NCI-H1105 treated with DMSO at 0.1 percent for 48 hours (cell line): ENCODE measurements at regions not wholly inside any gene's neighbourhood (a gene's known extent, or its start where the extent isn't known, plus 50 kb on each side); places are given as distances from the start of the nearest gene placed in this dataset.
A peak's percentile ranks its signal among the peaks of the same experiment; 100 is the strongest.

Source experiments
- DNase-seq: peaks from one replicate; lab custom pipeline; 2025; lab: John Stamatoyannopoulos, UW

DNA sequence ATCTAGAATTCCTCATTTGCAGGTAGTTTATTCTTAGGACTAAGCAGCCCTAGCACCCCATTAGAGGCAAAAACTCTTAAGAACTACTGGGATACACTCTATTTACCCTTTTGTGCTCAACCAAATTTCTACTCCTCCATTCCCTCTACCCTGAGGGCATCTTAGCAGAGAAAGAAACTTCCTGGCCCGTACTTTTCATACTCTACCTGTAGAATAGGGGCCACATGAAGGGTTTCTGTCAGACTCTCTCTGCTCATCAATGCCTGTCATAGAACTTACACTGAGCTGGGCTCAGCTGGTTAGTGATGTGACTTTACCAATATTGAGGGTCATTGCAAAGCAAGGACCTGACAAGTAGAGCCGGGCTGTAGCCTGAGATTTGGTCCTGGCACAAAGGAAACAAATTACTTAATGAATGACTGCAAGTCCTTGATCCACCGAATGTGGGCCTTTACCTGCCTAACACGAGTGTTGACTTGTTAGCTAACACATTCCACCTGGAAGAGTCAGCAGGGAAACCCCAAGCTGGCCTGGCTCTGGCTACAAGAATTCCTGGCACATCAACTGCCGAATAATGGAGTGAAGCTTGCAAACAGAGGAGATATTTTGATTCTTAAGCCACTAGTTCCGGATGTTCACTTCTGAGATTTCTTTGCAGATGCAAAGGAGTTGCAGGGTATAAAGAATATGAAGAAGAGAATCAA lies 280.5 kb upstream of the JAG1 start:
- DNase-seq = no peak

DNA sequence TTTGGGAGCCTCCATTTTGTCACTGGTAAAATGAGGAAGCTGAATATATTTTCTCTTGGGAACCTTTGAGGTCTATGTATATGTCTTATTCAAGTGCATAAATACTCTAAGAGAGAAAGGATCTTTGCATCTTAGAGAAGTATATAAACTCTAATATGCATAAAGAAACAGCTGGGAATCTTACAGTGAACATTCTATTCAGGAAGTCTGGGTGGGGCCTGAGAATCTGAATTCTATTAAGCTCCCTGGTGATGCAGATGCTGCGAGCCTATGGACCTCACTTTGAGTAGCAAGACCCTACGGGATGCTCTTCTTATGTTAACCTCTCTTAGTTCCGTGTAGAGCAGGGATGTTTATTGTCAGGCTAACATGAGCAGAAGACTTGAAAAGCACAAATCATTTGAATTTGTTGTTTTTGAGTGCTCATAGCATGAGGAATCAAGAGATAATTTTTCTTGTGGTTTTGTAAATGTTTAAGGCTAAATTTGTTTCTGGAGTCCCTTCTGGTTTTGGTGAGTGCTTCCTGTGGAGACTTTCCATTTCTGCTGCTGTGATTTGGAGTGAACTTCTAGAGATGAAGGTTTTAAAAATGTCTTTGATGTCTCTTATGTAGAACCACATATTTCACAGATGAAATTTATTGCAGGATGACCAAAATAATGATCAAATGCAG lies 281.2 kb upstream of the JAG1 start:
- no peak for DNase-seq

DNA sequence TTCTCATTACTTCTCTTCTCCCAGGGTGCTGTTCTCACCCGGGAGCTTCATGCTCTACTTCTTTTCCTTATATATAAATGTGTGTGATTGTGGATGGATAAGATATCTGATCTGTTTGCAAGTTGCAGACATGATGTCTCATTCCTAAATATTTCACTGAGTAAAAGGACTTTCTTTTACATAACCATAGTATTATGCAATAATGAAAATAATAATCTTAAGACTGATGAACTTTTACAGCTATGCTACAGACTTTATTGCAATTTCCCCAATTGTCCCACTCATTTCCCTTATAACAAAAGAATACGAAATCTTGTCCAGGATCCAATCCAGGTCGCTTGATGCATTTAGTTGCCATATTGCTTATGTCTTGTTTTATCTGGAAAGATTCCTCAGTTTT lies 284.5 kb upstream of the JAG1 start:
- no peak for DNase-seq

DNA sequence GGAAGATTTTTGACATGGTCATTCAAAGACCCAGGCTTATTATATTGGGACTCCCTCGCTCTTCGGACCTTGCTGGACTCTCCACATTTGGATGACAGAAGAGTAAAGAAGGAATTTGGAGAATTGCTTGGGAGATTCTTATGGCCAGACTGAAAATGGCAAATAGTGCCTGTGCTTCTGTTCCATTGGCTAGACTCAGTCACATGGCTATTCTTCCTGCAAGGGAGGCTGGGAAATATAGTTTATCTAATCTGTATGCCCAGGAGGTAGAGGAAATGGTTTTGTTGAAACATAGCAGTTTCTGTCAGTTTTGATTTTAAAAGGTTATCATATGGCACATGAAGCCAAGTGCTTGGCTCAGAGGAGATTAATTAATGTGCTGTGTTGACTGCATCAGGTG lies 286.6 kb upstream of the JAG1 start:
- DNase-seq = no peak

DNA sequence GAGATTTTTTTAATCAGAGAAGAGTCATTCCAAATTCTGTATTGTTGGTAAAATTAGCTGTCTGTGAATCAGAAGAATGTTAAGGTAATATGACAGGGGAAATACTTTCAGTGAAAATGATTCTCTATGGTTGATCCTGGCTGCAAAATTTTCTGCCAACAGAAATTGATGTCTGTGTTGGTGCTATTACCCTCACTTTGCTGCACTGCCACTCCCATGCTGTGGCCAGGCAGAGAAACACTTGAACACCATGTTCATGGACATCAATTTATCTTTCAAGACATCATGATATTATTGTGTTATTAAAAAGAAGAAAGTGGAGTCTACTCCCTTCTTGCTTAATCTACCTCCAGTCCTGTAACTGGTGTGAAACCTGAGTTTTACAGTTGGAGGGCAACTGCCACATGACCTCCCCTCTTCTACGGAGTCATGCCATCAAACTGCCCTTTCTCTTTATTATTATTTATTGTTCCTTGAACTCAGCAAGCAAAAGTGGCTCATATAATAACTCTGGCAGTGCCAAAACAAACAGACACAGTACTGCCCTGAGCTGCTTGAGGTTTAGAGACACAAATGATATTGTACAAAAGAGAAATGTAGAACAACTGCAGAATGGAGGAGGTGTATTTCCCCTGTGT lies 288.0 kb upstream of the JAG1 start:
- peak; percentile 78 for DNase-seq

DNA sequence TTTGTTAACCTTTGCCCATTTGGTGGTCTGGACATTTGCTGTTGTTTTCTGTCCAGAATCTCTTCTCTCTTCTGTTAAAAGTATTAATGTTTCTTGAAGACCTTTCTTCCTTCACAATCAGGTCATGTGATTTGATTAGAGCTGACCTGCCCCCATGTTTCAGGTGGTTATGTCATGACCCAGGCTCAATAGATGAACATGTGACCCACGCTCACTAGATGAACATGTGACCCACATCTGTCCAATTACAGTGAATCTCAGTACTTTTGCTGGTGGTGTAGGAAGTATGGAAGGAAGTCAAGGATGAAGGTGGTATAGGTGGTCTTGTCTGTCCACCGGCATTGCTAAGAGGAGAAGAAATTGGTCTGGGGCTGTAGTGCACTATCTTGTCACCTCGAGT lies 289.1 kb upstream of the JAG1 start:
- DNase-seq = no peak

DNA sequence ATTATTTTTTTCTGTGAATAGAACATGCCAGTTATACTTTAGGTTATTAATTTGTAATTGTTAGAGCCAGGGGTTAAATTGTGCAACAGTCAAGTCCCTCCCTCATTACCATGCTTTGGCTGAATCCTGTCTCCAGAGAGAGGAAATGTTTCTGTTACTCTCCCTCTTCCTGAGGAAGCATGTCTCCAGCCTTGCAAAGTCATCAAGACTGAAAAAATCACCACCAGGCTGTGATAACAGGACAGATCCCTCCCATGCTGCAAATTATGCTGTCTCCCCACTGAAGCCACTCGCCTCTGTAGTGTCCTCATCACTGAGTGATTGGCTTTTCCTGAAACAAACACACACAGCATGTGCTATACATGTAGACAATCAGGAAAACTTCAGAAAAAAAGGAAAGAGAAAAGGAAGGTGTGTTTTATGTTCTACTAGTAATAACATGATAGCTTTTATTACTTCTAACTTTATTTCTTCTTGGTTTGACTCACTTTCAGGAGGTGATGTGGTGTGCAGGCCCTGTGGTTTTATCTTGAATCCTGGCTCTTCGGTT lies 290.0 kb upstream of the JAG1 start:
- no peak for DNase-seq

DNA sequence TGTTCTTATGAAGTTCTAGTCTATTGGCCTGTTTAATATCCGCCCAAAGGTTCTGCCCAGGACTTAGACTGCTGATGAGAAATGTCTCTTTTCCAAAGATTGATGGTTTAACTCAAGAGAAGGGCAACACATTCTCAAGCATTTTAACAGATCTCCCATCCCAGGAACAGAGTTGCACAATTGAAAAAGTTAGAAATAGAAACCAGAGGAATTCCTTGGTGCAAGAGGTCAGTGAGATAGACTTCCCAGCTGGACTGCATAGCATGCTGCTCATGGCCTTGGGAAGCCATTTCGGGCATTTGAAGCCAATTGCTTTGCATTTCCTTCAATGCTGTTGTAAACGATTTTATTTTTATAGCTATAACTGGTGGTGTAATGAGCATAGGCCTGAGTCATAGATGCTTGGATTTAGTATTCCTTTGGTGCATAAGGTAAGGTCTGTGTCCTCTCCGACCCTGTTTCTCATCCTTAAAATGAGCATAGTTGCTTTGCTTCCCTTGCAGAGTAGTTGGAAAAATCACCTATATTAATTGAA lies 292.2 kb upstream of the JAG1 start:
- no peak for DNase-seq

DNA sequence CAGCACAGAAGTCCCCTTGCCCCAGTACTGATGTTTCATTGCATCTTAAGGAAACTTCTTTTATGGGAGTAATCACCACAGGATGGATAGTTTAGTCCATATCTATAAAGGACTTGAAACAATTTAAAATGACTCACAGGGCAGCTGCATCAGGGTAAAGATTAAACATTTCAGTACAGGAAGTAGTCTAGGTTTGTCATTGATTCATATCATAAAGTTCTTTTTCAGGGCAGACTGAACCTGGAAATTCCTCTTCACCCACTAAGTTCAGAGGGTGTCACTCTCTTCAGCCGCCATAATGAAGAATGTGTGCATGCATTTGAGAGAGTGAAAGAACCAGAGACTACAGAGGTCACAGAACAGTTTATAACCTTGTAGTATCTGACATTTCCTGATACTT lies 296.3 kb upstream of the JAG1 start:
- DNase-seq = no peak

DNA sequence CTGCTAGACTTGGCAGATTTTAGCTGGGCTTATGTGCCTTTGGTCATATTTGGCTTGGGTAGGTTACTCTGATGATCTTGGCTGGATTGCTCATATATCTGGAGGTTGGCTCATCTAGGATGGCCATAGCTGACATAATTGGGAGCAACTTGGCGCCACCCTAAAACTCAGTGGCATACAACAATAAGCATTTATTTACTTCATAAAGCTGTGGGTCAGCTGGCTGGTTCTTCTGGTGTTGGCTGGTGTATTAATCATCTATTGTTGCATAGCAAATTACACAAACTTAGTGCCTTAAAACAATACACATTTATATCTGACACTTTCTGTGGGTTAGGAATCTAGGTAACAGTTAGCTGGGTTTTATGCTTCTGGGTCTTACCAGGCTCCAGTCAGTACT lies 297.3 kb upstream of the JAG1 start:
- DNase-seq = no peak

DNA sequence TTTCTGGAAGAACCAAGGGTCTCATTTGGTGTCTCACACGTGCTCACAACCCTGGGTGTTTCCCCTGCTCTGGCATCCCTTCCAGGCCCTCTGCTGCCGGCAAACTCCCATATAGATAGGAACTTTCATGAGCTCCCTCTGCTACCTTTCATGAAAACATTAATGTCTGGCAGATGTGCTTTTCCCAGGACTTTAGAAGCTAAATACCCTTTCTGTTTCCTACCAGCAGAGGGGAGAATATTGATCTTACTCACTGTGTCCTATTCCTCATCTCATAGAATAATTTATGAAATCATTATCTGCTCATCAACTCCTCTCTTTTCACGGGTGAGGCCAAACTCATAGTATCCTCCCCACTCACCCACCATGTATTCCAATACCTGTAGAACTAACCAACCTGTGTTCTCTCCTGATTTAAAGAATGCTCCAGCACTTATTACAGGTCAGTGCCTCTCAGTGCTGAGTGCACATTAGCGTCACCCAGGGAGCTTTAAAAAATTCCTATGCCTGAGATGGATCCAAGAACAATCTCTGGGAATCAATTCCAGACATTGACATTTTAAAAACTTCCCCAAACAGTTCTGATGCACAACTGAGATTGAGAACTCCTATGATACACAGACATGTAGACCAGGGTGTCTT lies 298.5 kb upstream of the JAG1 start:
- DNase-seq = no peak

DNA sequence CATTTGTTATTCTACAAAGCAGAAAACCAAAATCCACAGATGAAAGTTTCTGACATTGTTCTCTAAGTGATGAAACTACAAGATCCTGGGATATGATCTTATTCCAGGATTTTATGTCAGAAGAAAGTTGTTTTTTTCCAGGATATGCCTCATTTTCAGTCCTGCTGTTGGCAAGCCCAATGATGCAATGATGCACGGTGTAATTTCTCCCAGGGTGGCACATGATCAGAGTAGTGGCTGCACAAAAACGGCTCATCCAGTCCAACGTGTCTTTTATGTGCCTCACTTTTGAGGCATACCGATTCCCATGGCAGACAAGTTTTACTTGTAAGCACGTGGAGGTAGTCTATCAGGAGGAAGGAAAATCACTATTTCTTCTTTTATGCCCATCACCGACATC lies 302.3 kb upstream of the JAG1 start:
- no peak for DNase-seq

DNA sequence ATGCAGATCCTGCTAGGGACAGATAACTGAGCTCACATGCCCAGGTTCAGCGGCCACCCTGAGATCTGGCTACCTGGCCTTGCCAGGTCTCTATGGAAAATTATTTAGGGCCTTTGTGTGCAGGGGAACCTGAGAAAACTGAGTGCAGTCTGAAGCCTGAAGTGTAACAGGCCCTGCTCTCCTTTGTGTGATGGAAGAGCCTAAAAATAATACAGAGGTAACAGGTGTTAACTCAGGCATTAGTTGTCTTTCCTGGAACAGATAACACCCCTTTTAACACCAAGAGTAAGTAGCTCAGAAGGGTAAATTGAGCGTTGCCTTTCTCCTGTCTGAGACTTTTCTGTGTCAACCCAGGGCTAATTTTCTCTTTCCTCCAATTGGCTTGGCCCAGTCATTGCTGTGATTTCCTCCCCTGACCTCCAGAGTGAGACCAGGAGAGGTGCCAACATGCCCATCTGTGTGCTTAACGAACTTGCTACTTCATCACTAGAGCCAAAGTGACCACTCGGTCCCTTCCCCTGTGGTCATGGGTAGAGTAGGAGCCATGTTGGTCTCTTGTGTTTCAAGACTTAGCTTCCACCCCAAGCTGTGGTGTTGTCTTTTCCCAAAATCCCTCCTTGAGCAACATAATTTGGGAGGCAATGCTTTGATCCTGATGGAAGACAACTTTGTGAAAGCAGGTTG lies 304.4 kb upstream of the JAG1 start:
- no peak for DNase-seq

DNA sequence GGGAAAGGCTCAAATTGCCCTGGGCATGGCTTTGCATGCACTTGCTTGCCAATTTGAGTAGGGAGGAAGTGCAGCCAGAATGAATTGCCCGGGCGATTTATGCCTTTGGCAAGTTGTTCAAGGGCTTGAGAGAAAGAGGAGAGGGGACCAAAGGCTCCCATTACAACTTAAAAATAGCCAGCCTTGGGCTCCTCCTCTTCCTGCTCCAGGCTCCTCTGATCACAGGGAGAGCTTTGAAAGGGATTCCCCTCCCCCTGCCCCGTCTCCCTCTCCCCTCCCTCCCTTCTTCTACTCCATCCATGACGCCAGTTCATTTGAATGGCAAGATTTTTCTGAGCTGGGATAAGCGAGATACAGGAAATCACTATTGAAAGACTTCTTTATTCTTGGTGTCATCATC lies 304.9 kb upstream of the JAG1 start:
- DNase-seq = no peak

DNA sequence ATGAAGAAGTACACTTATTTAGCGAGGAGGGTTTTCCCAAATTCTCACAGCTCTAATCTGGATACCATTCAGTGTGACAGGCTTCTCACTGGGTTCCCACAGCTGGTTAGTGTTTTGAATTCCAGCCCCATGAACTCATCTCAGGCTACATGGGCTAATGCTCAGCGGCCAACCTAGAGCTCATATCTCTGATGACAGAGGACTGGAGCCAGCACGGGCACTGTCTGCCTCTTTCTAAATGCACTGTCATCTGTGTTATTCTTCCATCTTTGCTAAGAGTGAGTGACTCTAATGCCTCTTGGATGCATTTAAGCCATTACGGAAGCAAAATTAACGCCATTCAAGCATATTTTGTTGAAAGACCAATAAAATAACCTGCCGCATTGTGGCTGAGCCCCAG lies 308.9 kb upstream of the JAG1 start:
- DNase-seq = no peak

DNA sequence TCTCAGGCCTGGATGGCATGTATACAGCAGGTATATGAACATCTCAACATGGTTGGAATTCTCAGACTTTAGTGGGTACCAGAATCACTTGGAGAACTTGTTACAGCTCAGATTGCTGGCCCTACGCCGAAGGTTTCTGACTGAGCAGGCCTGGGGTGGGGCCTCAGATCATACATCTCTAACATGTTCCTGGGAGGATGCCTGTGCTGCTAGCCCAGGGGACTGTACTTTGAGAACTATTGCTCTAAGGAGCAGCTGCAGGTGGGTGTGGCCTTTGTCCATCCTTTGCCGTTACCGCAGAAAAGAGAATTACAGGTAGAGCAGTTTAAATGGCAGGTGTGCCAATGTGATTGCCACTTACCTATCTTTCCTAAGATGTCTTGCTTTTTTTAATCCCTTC lies 310.5 kb upstream of the JAG1 start:
- DNase-seq = no peak

DNA sequence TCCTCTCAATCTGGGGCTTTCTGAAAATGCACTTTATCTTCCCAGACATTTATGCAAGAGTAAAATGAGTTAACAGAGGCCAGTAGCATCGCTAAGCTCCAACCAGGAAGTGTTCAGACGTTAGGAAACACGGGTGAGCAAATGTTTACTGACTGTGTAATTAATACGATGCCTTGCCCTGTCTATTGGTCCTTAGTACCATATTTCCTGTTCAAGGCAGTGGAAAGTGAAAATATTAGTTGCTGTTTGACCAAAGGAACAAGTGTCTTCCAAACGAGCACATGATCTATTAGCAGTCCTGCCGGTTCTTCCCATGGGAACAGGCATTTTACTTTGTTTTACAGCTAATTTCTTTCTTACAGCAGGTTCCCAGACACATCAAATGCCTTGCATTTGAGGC lies 311.1 kb upstream of the JAG1 start:
- no peak for DNase-seq

DNA sequence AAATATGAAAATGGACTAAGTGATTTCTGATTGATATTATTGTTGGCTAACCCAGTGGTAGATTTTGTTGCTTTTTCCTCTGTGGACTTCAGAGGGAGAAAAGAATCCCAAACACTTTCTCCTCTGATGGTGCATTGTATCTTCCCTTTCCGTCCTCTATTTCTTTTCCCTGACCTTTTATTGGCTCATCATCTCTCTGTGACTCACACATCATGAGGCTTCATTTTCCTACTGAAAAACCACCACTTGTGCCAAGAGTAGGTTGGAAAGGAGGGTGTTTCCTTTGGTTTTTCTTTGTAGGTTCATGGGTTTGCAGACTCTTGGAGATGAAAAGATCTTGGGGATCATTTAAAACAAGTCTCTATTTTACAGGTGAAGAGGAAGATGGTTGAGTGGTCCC lies 311.7 kb upstream of the JAG1 start:
- DNase-seq = no peak

DNA sequence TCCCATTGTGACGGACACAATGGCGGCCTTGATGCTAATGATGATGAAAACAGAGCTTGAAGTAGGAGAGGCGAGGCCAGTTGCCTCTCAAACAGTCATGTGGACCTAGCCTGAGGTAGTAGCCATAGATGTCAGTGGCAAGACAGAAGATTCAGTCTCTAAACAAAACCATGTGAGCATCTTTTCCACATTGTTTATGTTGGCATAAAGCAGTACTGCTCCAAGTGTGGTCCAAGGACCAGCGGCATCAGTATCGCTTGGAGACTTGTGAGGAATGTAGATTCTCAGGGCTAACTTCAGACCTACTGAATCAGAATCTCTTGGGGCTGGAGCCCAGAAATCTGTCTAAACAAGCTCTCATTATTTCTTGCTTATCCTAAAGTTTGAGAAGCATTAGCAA lies 312.8 kb upstream of the JAG1 start:
- no peak for DNase-seq

DNA sequence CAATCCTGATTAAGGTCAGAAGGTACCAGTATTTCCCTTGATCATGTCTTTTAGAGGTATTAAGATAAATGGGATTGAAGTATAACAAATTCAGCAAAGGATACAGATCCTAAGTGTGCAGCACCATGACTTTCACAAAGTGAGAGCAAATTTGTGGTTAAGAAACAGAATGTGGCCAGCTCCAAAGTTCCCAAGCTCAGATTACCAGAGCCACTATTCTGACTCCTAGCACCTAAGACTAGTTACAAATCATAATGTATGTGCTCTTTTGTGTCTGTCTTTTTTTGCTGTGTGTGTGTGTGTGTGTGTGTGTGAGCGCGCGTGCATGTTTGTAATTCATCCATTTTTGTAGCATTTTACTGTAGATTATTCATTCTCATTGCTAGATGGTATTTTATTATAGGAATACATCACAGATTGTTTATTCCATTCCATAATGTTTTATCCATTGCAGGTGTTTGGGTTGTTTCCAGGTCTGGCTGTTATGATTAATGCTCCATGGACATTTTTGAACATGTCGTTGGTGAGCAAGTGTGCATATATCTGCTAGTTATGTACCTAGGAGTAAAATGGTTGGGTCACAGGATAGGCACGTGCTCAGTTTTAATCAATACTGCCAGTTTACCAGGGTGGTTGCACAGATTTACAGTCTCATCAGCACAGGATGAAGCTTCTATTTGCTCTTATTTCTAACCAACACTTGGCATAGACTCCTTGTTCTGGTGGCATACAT lies 314.0 kb upstream of the JAG1 start:
- no peak for DNase-seq
